ENCODE measurements at regions not wholly inside any gene's neighbourhood (a gene's known extent, or its start where the extent isn't known, plus 50 kb on each side); places are given as distances from the start of the nearest gene placed in this dataset.
"Not testable (repeated sequence)": the region's sequence is repeated elsewhere in the genome, so short reads cannot be mapped to it uniquely, and the experiment has no call there.

GRCh38 chr4:177246641-177247584 is 62.8 kb upstream of the NEIL3 start:
- DNase-seq (ENCODE audit: low spot score) = no peak

DNA sequence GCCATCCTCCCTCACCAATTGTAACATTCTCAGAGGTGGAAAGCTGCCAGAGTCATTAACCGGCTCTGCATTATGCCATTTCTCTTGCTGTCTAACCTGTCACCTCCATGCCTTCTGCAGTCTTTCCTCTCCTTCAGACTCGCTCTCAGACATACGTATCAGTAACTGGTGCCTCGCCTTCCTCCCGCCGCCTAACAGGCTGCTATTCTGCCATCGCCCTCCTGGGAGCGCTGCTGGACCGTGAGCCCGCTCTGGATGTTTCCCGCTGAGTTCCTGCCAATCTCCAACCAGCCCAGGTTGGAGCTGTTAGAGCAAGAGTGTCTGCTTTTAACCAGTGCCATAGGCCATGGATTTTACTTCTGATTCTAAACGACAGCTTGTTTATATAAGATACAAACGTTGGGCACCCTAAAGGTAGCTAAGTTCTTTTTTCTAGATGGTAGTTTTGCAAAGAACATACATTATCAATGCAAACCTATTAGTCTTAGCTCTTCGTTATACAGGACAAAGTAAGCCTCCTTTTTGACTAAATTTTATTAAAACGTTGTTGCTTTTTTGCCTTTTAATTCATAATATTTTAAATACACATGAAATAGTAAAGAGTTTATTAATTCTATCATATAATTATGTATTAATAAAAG is 59.5 kb upstream of the NEIL3 start:
- peak; percentile 65 for DNase-seq (ENCODE audit: low spot score)

DNA sequence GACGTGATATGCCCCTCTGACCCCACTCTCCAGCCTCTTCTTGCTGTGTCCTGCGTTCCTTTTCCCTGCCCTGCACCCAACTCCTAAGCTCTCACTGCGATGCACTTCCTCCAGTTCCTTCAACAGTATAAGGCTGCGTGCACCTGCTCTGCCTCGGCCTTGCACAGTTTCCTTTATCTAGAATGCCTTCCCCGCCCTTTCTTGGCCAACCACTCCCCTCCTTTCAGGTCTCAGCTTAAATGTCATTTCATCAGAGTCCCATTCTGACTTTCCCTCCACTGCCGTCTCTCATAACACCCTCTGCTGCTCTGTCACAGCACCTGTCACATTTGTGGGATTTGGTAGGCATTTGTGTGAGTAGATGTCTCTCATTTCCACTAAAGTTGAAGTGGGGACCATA is 58.4 kb upstream of the NEIL3 start:
- DNase-seq (ENCODE audit: low spot score) = peak; percentile 18

- DNase-seq (ENCODE audit: low spot score) = no peak
Observed at GRCh38 chr4:177255359-177255758, 54.3 kb upstream of the NEIL3 start.

- DNase-seq (ENCODE audit: low spot score) = no peak
Observed at GRCh38 chr4:177256950-177257349, 52.7 kb upstream of the NEIL3 start.

GRCh38 chr4:177259466-177259865 is 50.2 kb upstream of the NEIL3 start:
- not testable (repeated sequence) for DNase-seq (ENCODE audit: low spot score)
